ENCODE measurements at regions not wholly inside any gene's neighbourhood (a gene's known extent, or its start where the extent isn't known, plus 50 kb on each side); places are given as distances from the start of the nearest gene placed in this dataset.

- Mint-ChIP-seq H3K9me3 (peaks cover 2 to 15% of the 10 kb centered on the region in 2 experiments; a peak in 3 of 5 replicates), H3K4me3 (no peak overlapping the region), H3K36me3 (ENCODE audit: insufficient read depth in 1 of 3, low read depth in 3 of 3) (peaks cover 0 to under 1% (median 0%) of the 10 kb centered on the region in 3 experiments; a peak in 2 of 7 replicates), H3K4me1 (peaks cover 21 to 25% of the 10 kb centered on the region in 2 experiments), H3K27me3 (ENCODE audit: low read depth) (peaks cover 93% of the 10 kb centered on the region), H3K27ac (no peak overlapping the region)
- Histone ChIP-seq H3K23me2 (ENCODE audit: insufficient read length, low read depth, low read length, poor library complexity, severe bottlenecking) (peaks cover 5% of the 10 kb centered on the region), H2BK15ac (ENCODE audit: low read depth, low read length) (no peak overlapping the region), H4K91ac (ENCODE audit: insufficient read length, low read depth, low read length) (no peak overlapping the region), H3K4me1 (ENCODE audit: insufficient read depth, low read length) (no peaks in the 10 kb centered on the region), H3K23ac (ENCODE audit: insufficient read length, low read depth, low read length) (no peak overlapping the region), H3K14ac (ENCODE audit: insufficient read depth, low read length) (no peak overlapping the region), H3K56ac (ENCODE audit: insufficient read length, low read depth, low read length) (no peak overlapping the region), H3K27ac (ENCODE audit: insufficient read length, low read depth, low read length) (no peak overlapping the region), H3K4ac (ENCODE audit: low read depth, low read length) (no peak overlapping the region), H3K4me2 (ENCODE audit: insufficient read depth, insufficient read length, low read length) (no peak overlapping the region), H3K9ac (ENCODE audit: extremely low read depth, insufficient read length, low read length) (no peak overlapping the region), H3K9me3 (ENCODE audit: control insufficient read depth, low read depth, low read length) (no peaks in the 10 kb centered on the region), H2BK5ac (ENCODE audit: insufficient read length, low read length) (no peak overlapping the region), H2BK12ac (ENCODE audit: insufficient read length, low read depth, low read length) (no peak overlapping the region), H4K20me1 (ENCODE audit: control insufficient read depth, insufficient read depth, insufficient read length) (no peaks in the 10 kb centered on the region), H3K79me2 (ENCODE audit: insufficient read depth, low read length) (no peaks in the 10 kb centered on the region), H2AK5ac (ENCODE audit: insufficient read length, low read length) (no peak overlapping the region), H2BK120ac (ENCODE audit: low read depth, low read length, poor library complexity, severe bottlenecking) (no peak overlapping the region), H3K27me3 (ENCODE audit: insufficient read depth, low read length) (peaks cover 53% of the 10 kb centered on the region), H4K5ac (ENCODE audit: insufficient read length, low read depth, low read length) (no peak overlapping the region), H3K79me1 (ENCODE audit: insufficient read depth, low read depth, low read length, poor library complexity, severe bottlenecking) (no peaks in the 10 kb centered on the region), H4K8ac (replicated peaks; ENCODE audit: insufficient read length, low read depth, low read length) (no peak overlapping the region), H3K18ac (ENCODE audit: insufficient read length, low read depth, low read length) (no peak overlapping the region), H2AFZ (ENCODE audit: low read length) (no peak overlapping the region), H3T11ph (ENCODE audit: low read length) (no peak overlapping the region), H2BK20ac (ENCODE audit: low read depth, low read length, poor library complexity, severe bottlenecking) (no peak overlapping the region)
- DNase-seq = no peak
- WGBS (ENCODE audit: extremely low coverage, insufficient read length, low lambda C conversion rate) = no CpG with 5 or more reads among the region's 2 CpGs
- TF ChIP-seq, protein P1, sequence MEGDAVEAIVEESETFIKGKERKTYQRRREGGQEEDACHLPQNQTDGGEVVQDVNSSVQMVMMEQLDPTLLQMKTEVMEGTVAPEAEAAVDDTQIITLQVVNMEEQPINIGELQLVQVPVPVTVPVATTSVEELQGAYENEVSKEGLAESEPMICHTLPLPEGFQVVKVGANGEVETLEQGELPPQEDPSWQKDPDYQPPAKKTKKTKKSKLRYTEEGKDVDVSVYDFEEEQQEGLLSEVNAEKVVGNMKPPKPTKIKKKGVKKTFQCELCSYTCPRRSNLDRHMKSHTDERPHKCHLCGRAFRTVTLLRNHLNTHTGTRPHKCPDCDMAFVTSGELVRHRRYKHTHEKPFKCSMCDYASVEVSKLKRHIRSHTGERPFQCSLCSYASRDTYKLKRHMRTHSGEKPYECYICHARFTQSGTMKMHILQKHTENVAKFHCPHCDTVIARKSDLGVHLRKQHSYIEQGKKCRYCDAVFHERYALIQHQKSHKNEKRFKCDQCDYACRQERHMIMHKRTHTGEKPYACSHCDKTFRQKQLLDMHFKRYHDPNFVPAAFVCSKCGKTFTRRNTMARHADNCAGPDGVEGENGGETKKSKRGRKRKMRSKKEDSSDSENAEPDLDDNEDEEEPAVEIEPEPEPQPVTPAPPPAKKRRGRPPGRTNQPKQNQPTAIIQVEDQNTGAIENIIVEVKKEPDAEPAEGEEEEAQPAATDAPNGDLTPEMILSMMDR (conservative IDR thresholded peaks at IDR 0.05) = no peak
These were observed 159.8 kb downstream of the NRN1 start for GRCh38 chr6:5846889-5847288.
